CD4-positive, alpha-beta T cell (primary cell): ENCODE measurements at regions not wholly inside any gene's neighbourhood (a gene's known extent, or its start where the extent isn't known, plus 50 kb on each side); places are given as distances from the start of the nearest gene placed in this dataset.

Source experiments
- ATAC-seq: fragments of 200-7000 bp; cut with Tn5 transposase; one replicate; pipeline ENCODE4 v1.10.0; 2022; ENCODE audit warnings: mild to moderate bottlenecking; ENCODE audit not compliant: poor library complexity
- CTCF ChIA-PET: fragments of 350-600 bp; sonication (Branson Sonifier 250); formaldehyde crosslinking; loops from one replicate; lab custom pipeline; 2021; ENCODE audit warnings: antibody characterized with exemption, inconsistent platforms; lab: Charles Lee
- POLR2A ChIA-PET: fragments of 350-600 bp; sonication (Branson Sonifier 250); formaldehyde crosslinking; loops from one replicate; lab custom pipeline; 2021; ENCODE audit warnings: antibody characterized with exemption, inconsistent platforms; lab: Charles Lee
- DNase-seq, 14 experiments: peaks; one replicate each; pipeline ENCODE4 v3.0.0-alpha.2; 2013 to 2020; ENCODE audit warnings: mixed read lengths in 2 of 14
- H3K27ac ChIP-seq, 2 donors: one replicate each; pipeline versions ENCODE4 v1.5.1 to v1.7.0; 2013; ENCODE audit warnings: low read length in 2 of 2, low read depth in 1 of 2, mild to moderate bottlenecking in 1 of 2
- H3K27me3 ChIP-seq, 2 experiments: 1 replicate in 1 of 2; 2 replicates in 1 of 2; pipeline versions ENCODE4 v1.6.1 to v1.7.0; 2013; ENCODE audit warnings: low read length in 2 of 2, control low read depth in 1 of 2, mild to moderate bottlenecking in 1 of 2, moderate library complexity in 1 of 2; ENCODE audit not compliant: insufficient read depth in 2 of 2, control insufficient read depth in 1 of 2
- H3K36me3 ChIP-seq: one replicate; pipeline ENCODE4 v1.6.1; 2013; ENCODE audit warnings: low read length, control low read depth; ENCODE audit not compliant: insufficient read depth
- H3K4me1 ChIP-seq: one replicate; pipeline ENCODE4 v1.6.1; 2013; ENCODE audit warnings: low read length, control low read depth; ENCODE audit not compliant: insufficient read depth
- H3K4me3 ChIP-seq: one replicate; pipeline ENCODE4 v1.5.1; 2013; ENCODE audit warnings: mild to moderate bottlenecking, low read length, moderate library complexity
- H3K9me3 ChIP-seq, 2 experiments: 1 replicate in 1 of 2; 2 replicates in 1 of 2; pipeline versions ENCODE4 v1.6.1 to v1.7.0; 2013; ENCODE audit warnings: low read length in 2 of 2, mild to moderate bottlenecking in 2 of 2, control low read depth in 1 of 2, moderate library complexity in 1 of 2; ENCODE audit not compliant: control insufficient read depth in 1 of 2, insufficient read depth in 1 of 2
- H3K27ac Mint-ChIP-seq: one replicate; pipeline ENCODE4 v1.8.0; 2020; ENCODE audit warnings: mixed read lengths
- H3K27me3 Mint-ChIP-seq: one replicate; pipeline ENCODE4 v1.8.0; 2021; ENCODE audit warnings: mixed read lengths
- H3K36me3 Mint-ChIP-seq: one replicate; pipeline ENCODE4 v1.8.0; 2021; ENCODE audit warnings: low read depth, mixed read lengths
- H3K4me1 Mint-ChIP-seq: one replicate; pipeline ENCODE4 v1.8.0; 2021; ENCODE audit warnings: low read depth, mixed read lengths
- H3K4me3 Mint-ChIP-seq: one replicate; pipeline ENCODE4 v1.8.0; 2020; ENCODE audit warnings: mild to moderate bottlenecking, mixed read lengths
- H3K9me3 Mint-ChIP-seq: one replicate; pipeline ENCODE4 v1.8.0; 2020; ENCODE audit warnings: mixed read lengths
- intact Hi-C, 2 experiments: fragments of 100-400 bp; cut with DNase I in 1 of 2; cut with micrococcal nuclease in 1 of 2; formaldehyde crosslinking; loops; one replicate each; pipeline versions ENCODE4 v1.15.1 to v1.9.0; 2023 to 2025; cut with DNase I, micrococcal nuclease
- TF ChIP-seq, protein P1 (sequence below): fragments of 200-600 bp; IDR thresholded peaks from one replicate; pipeline ENCODE4 v1.8.0; 2022; ENCODE audit warnings: antibody characterized with exemption, mild to moderate bottlenecking

DNA sequence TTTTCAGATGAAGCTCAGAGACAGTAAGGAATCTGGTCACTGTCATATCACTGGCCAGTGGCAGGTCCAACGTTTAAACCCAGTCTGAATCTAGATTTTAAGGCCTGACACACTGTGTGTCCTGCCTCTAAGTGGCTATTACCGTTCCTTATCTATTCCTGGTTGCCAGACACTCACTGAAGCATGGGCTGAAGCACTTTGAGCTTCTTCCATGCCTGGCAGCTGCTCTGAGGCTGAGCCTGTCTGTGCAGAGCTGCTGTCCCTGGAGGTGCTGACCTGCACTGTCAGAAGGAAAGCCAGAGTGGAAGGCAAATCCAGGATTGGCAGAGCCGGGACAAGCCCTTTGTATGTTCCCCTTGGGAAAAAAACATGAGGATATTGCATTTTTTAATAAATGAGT, 109.2 kb upstream of the SLC7A1 start:
- Histone ChIP-seq H3K9me3 (peaks cover 0 to 3% of the 10 kb centered on the region in 2 experiments), H3K4me3 (no peak overlapping the region), H3K4me1 (no peaks in the 10 kb centered on the region), H3K27ac (no peak overlapping the region), H3K36me3 (no peaks in the 10 kb centered on the region), H3K27me3 (peaks cover 5 to 6% of the 10 kb centered on the region in 2 experiments)
- intact Hi-C loops, result no loop called here
- no peaks in the 10 kb centered on the region for H3K36me3 Mint-ChIP-seq
- ATAC-seq (no peak), DNase-seq (no peak)
- CTCF ChIA-PET, result interaction anchor here (1.0 kb wide), 1 partner anchor 9 kb away, joined by 3 read pairs; no protein-coding TSS in a partner anchor
- TF ChIP-seq, protein P1, sequence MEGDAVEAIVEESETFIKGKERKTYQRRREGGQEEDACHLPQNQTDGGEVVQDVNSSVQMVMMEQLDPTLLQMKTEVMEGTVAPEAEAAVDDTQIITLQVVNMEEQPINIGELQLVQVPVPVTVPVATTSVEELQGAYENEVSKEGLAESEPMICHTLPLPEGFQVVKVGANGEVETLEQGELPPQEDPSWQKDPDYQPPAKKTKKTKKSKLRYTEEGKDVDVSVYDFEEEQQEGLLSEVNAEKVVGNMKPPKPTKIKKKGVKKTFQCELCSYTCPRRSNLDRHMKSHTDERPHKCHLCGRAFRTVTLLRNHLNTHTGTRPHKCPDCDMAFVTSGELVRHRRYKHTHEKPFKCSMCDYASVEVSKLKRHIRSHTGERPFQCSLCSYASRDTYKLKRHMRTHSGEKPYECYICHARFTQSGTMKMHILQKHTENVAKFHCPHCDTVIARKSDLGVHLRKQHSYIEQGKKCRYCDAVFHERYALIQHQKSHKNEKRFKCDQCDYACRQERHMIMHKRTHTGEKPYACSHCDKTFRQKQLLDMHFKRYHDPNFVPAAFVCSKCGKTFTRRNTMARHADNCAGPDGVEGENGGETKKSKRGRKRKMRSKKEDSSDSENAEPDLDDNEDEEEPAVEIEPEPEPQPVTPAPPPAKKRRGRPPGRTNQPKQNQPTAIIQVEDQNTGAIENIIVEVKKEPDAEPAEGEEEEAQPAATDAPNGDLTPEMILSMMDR, result no peak
- no peaks in the 10 kb centered on the region for H3K9me3 Mint-ChIP-seq
- POLR2A ChIA-PET, result interaction anchor here (0.6 kb wide), 1 partner anchor 713 kb away, joined by 3 read pairs; no protein-coding TSS in a partner anchor
- peaks cover 12% of the 10 kb centered on the region for H3K27me3 Mint-ChIP-seq
- no peaks in the 10 kb centered on the region for H3K4me1 Mint-ChIP-seq
- no peak overlapping the region for H3K27ac Mint-ChIP-seq
- H3K4me3 Mint-ChIP-seq, result no peak overlapping the region

DNA sequence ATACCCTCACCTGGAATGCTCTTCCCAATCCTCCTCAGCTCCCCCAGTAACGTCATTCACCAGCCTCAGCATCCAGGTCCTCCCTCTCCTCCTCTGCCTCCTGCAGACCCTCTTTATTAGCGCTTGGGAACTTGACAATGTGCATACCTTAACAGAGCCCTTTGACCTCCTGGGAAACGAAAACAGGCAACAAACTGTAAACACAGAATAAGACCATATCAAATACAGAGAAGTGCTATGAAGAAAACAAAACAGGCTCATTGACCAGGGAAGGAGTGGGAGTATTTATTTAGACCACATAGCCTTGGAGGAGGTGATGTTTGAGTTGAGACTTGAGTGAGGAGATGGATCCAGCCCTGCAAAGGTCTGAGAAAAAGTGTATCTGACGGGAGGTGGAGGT, 107.9 kb upstream of the SLC7A1 start:
- H3K36me3 ChIP-seq, result no peaks in the 10 kb centered on the region
- POLR2A ChIA-PET, result no interaction called here
- no peak overlapping the region for H3K27ac ChIP-seq
- H3K4me1 ChIP-seq, result no peaks in the 10 kb centered on the region
- CTCF ChIA-PET, result interaction anchor here (0.5 kb wide), 1 partner anchor 14 kb away, joined by 3 read pairs; no protein-coding TSS in a partner anchor
- no peak overlapping the region for H3K27ac Mint-ChIP-seq
- H3K4me3 Mint-ChIP-seq, result no peak overlapping the region
- peaks cover 0 to 3% of the 10 kb centered on the region in 2 experiments for H3K9me3 ChIP-seq
- intact Hi-C loops, result no loop called here
- no peaks in the 10 kb centered on the region for H3K9me3 Mint-ChIP-seq
- no peak for ATAC-seq
- H3K27me3 Mint-ChIP-seq, result peaks cover 25% of the 10 kb centered on the region
- H3K4me1 Mint-ChIP-seq, result no peaks in the 10 kb centered on the region
- no peak for DNase-seq
- H3K4me3 ChIP-seq, result no peak overlapping the region
- H3K27me3 ChIP-seq, result peaks cover 9 to 10% of the 10 kb centered on the region in 2 experiments
- TF ChIP-seq, protein P1, result no peak
- H3K36me3 Mint-ChIP-seq, result no peaks in the 10 kb centered on the region

DNA sequence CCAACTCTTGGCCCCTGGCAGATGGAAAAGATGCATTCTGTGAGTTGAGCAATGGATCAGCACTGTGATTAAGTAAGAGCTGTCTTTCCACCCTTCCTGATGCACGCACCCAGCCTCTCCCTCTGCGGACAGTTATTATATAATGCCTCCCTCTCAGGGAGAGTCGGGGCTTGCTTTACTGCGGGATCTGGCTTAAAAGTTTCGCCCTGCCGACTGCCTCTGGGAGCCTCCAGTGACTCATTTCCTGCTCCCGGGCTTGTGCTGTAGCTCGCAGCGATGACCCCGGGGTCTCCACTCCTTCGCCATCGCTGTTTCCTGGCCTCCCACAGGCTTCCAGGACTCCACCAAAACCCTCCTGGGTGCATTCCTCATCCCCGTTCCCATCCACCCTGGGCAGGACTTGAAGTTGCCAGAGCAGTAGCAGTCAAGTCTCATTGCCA, 107.4 kb upstream of the SLC7A1 start:
- Mint-ChIP-seq H3K9me3 (no peaks in the 10 kb centered on the region), H3K4me1 (no peaks in the 10 kb centered on the region), H3K4me3 (no peak overlapping the region), H3K36me3 (no peaks in the 10 kb centered on the region), H3K27me3 (peaks cover 28% of the 10 kb centered on the region), H3K27ac (no peak overlapping the region)
- H3K36me3 ChIP-seq, result no peaks in the 10 kb centered on the region
- H3K9me3 ChIP-seq, result peaks cover 0 to 3% of the 10 kb centered on the region in 2 experiments
- DNase-seq (no peak), ATAC-seq (no peak)
- H3K27ac ChIP-seq, result no peak overlapping the region
- intact Hi-C loops, result no loop called here
- ChIA-PET POLR2A (no interaction called here), CTCF (no interaction called here)
- peaks cover 9 to 10% of the 10 kb centered on the region in 2 experiments for H3K27me3 ChIP-seq
- TF ChIP-seq, protein P1, result no peak
- no peak overlapping the region for H3K4me3 ChIP-seq
- no peaks in the 10 kb centered on the region for H3K4me1 ChIP-seq
